Astrocyte of the cerebellum (primary cell): ENCODE measurements at regions not wholly inside any gene's neighbourhood (a gene's known extent, or its start where the extent isn't known, plus 50 kb on each side); places are given as distances from the start of the nearest gene placed in this dataset.

Source experiments
- DNase-seq: peaks from one replicate; pipeline ENCODE4 v3.0.0-alpha.2; 2011; ENCODE audit warnings: low read depth
- H3K4me3 ChIP-seq: 2 replicates; pipeline ENCODE4 v1.5.1; 2011; ENCODE audit warnings: mild to moderate bottlenecking, low read depth, low read length, moderate library complexity
- CTCF ChIP-seq: IDR thresholded peaks from 2 replicates; pipeline ENCODE4 v1.5.1; 2012; ENCODE audit warnings: low read length, low read depth, moderate library complexity, mild to moderate bottlenecking; ENCODE audit errors: missing control alignments
- in situ Hi-C: cut with HindIII; loops from 2 replicates; pipeline ENCODE4 v1.10.0; 2017; ENCODE audit warnings: low sequenced_read_pairs

- no peak overlapping the region for H3K4me3 ChIP-seq
- in situ Hi-C loops, result no loop called here
- no peak for TF ChIP-seq CTCF
- DNase-seq, result no peak
Measured at GRCh38 chr3:137217733-137218132, 259.9 kb downstream of the IL20RB start.

DNA sequence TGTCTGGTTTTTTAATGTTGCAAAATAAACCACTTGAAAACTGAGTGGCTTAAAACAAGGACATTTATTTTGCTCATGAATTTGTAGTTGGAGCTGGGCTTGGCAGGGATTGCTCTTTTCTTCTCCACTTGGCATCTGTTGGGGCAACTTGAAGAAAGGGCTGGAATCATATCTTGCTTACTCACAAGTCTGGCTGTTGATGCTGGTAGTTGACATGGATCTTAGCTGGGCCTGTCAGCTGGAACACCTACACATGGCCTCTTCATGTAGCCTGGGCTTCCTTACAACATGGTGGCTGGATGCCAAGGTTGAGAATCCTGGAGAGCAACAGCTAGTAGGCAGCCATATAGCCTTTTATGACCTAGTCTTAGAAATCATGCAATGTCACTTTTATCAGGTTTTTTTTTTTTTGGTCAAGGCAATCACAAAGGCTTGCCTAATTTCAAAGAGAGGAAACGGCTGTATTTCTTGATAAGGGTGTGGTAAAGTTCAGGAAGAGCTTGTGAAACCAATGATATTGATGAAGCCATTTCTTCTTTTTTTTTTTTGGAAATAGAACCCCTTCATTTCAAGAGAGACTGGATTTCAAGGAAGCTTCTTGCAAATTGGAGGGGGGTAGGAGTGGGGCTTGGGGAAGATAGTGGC is 262.1 kb downstream of the IL20RB start:
- H3K4me3 ChIP-seq, result no peak overlapping the region
- in situ Hi-C loops, result no loop called here
- no peak for DNase-seq
- TF ChIP-seq CTCF, result no peak

DNA sequence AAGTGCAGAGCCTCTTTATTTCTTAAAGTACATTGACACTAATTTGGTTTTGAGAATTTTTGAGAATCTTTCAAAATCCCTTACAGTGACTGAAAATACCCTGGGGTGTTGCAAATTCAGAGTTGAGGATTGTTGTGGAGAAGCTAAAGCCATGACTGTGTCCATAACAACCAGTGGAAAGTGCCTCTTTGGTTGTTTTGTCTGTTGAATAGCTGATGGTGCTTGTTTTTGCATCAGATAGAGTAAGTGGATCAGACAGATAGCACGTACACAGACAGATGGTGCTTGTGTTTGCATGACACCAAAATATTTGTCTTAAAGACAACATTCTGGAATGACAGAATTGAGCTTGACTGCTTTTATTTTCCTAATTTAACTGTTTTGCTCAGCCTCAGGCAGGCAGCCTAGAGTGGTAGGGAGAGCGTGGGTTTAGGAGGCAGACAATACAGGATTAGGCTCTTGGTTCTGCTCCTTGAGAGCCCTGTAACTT is 265.0 kb downstream of the IL20RB start:
- in situ Hi-C loops, result no loop called here
- DNase-seq, result no peak
- TF ChIP-seq CTCF, result no peak
- H3K4me3 ChIP-seq, result no peak overlapping the region

GRCh38 chr3:137224464-137224863 is 266.7 kb downstream of the IL20RB start:
- DNase-seq, result no peak
- in situ Hi-C loops, result no loop called here
- no peak overlapping the region for H3K4me3 ChIP-seq
- no peak for TF ChIP-seq CTCF

DNA sequence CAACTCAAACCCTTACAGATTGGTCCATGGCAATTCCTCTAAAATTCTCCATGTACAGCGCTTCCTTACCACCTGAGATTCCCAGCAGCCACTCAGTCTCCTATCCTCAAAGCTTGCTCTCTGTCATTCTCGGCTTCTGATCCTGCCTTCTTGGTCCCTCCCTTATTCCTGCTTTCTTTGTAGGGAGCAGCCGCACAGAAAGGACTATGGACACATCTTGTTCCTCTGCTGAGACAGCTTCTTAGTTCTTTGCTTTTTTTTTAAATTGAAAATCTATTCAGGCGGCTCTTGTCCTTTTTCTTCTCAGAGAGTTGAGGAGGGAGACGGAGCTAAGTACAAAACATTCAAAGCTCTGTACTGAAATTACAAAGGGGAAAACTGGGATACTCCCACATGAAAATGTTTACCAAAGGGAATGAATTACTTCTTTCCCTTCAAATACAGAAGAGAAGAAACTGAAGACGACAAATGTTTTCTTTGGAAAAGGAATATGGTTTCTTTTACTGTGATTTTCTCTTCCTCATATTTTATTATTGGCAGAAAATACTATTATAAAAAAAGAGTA is 285.1 kb downstream of the IL20RB start:
- DNase-seq, result no peak
- in situ Hi-C loops, result no loop called here
- no peak for TF ChIP-seq CTCF
- H3K4me3 ChIP-seq, result no peak overlapping the region

DNA sequence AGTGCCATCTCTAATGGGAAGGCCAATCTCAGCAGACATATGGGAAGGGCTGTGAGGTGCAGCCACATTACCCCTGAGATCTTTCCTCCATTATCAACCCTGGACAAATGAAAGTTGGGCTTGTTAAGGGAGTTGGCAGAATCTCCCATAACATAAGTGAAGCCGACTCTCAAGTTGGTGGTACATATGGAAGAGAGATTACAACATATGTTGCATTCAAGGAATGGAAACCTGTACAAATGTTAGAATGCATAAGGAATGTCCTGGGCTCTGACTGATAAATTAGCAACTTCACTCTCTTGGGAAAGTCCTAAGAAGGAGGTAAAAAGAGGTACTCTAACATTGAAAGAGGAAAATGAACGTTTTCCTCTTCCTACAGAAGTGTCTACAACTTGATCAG is 288.7 kb downstream of the IL20RB start:
- no peak overlapping the region for H3K4me3 ChIP-seq
- no peak for DNase-seq
- in situ Hi-C loops, result no loop called here
- no peak for TF ChIP-seq CTCF
